ENCODE measurements at regions not wholly inside any gene's neighbourhood (a gene's known extent, or its start where the extent isn't known, plus 50 kb on each side); places are given as distances from the start of the nearest gene placed in this dataset.

DNA sequence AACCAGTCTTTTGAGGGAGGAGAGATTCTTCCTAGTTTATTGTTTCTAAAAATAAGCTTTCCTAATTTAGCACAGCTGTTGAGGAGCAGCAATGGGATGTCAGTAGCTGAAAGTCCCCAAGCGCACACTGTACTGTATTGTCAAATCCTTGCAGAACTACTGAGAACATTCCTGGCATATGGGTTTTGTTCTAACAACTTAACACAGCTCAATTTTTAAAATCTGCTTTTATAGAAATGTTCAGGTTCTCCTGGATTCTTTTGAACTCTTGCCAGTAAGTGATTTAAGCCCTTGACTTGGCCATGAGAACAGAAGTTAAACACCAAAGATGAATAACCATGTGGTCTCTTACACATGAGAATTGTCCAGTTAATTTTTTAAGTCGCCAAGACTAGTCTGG lies 218.6 kb downstream of the FAT3 start:
- TF ChIP-seq, protein P1, sequence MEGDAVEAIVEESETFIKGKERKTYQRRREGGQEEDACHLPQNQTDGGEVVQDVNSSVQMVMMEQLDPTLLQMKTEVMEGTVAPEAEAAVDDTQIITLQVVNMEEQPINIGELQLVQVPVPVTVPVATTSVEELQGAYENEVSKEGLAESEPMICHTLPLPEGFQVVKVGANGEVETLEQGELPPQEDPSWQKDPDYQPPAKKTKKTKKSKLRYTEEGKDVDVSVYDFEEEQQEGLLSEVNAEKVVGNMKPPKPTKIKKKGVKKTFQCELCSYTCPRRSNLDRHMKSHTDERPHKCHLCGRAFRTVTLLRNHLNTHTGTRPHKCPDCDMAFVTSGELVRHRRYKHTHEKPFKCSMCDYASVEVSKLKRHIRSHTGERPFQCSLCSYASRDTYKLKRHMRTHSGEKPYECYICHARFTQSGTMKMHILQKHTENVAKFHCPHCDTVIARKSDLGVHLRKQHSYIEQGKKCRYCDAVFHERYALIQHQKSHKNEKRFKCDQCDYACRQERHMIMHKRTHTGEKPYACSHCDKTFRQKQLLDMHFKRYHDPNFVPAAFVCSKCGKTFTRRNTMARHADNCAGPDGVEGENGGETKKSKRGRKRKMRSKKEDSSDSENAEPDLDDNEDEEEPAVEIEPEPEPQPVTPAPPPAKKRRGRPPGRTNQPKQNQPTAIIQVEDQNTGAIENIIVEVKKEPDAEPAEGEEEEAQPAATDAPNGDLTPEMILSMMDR (conservative IDR thresholded peaks at IDR 0.05 in 1 of 2, IDR thresholded peaks at IDR 0.05 in 1 of 2; ENCODE audit: low read depth in 1 of 2, low read length in 2 of 2): no peak
- TF ChIP-seq EZH2 (IDR thresholded peaks at IDR 0.05; ENCODE audit: low read length, missing control alignments): no peak
